ENCODE measurements at regions not wholly inside any gene's neighbourhood (a gene's known extent, or its start where the extent isn't known, plus 50 kb on each side); places are given as distances from the start of the nearest gene placed in this dataset.

- no peak for TF ChIP-seq EP300 (IDR thresholded peaks at IDR 0.05)
- TF ChIP-seq CTCF (IDR thresholded peaks at IDR 0.05), result no peak
- no peak for TF ChIP-seq POLR2A (IDR thresholded peaks at IDR 0.05; ENCODE audit: low read depth)
- TF ChIP-seq POLR2AphosphoS5 (IDR thresholded peaks at IDR 0.05), result no peak
Observed at GRCh38 chr12:93314177-93314497, 63.6 kb upstream of the NUDT4 start.

All from esophagus muscularis mucosa (tissue), 4 donors.